Loucy (cell line): ENCODE measurements at regions not wholly inside any gene's neighbourhood (a gene's known extent, or its start where the extent isn't known, plus 50 kb on each side); places are given as distances from the start of the nearest gene placed in this dataset.

Source experiments
- H2AFZ ChIP-seq: fragments of 200-600 bp; sonication (generic); 2 replicates; pipeline ENCODE4 v1.6.0; 2016; ENCODE audit warnings: antibody characterized with exemption, mild to moderate bottlenecking, low read length, moderate library complexity
- H3F3A ChIP-seq: fragments of 200-600 bp; 2 replicates; pipeline ENCODE4 v1.6.0; 2016; ENCODE audit warnings: antibody characterized with exemption, low read depth, mild to moderate bottlenecking
- H3K27me3 ChIP-seq: fragments of 200-600 bp; sonication (generic); 2 replicates; pipeline ENCODE4 v1.6.1; 2014; ENCODE audit warnings: low read length, mild to moderate bottlenecking; ENCODE audit not compliant: insufficient read depth, poor library complexity, severe bottlenecking
- H3K36me3 ChIP-seq: fragments of 200-600 bp; sonication (generic); 2 replicates; pipeline ENCODE4 v1.6.1; 2016; ENCODE audit warnings: low read length; ENCODE audit not compliant: insufficient read depth
- H3K4me1 ChIP-seq: fragments of 200-600 bp; sonication (generic); 2 replicates; pipeline ENCODE4 v1.5.1; 2014; ENCODE audit warnings: low read length, mild to moderate bottlenecking; ENCODE audit not compliant: insufficient read depth, poor library complexity, severe bottlenecking
- H3K4me2 ChIP-seq: fragments of 200-600 bp; sonication (generic); 2 replicates; pipeline ENCODE4 v1.6.0; 2014; ENCODE audit warnings: antibody characterized with exemption, low read length, low read depth, mild to moderate bottlenecking; ENCODE audit not compliant: poor library complexity, severe bottlenecking
- H3K4me3 ChIP-seq: fragments of 200-600 bp; sonication (generic); 2 replicates; pipeline ENCODE4 v1.5.1; 2014; ENCODE audit warnings: low read length, mild to moderate bottlenecking, mixed read lengths; ENCODE audit not compliant: poor library complexity, severe bottlenecking
- H3K79me2 ChIP-seq: fragments of 200-600 bp; sonication (generic); 2 replicates; pipeline ENCODE4 v1.6.1; 2014; ENCODE audit warnings: low read length; ENCODE audit not compliant: insufficient read depth
- H3K9ac ChIP-seq: fragments of 200-600 bp; sonication (generic); 2 replicates; pipeline ENCODE4 v1.6.0; 2014; ENCODE audit warnings: mild to moderate bottlenecking, low read depth, low read length, moderate library complexity; ENCODE audit not compliant: poor library complexity, severe bottlenecking
- H3K9me2 ChIP-seq: fragments of 200-600 bp; sonication (generic); replicated peaks from 2 replicates; pipeline ENCODE4 v1.6.1; 2016; ENCODE audit warnings: low read depth, low read length, mixed read lengths
- H3K9me3 ChIP-seq: fragments of 200-600 bp; sonication (generic); 2 replicates; pipeline ENCODE4 v1.6.1; 2014; ENCODE audit warnings: mild to moderate bottlenecking, antibody characterized with exemption, low read length, low read depth; ENCODE audit not compliant: insufficient read depth
- H4K20me1 ChIP-seq: fragments of 200-600 bp; sonication (generic); 2 replicates; pipeline ENCODE4 v1.6.0; 2014; ENCODE audit warnings: antibody characterized with exemption, low read length, mild to moderate bottlenecking; ENCODE audit not compliant: insufficient read depth, poor library complexity, severe bottlenecking
- EZH2phosphoT487 ChIP-seq: fragments of 200-600 bp; IDR thresholded peaks from 2 replicates; pipeline ENCODE4 v1.6.1; 2018; ENCODE audit warnings: antibody characterized with exemption, mild to moderate bottlenecking, moderate library complexity, borderline replicate concordance
- TF ChIP-seq, protein P1 (sequence below): fragments of 200-600 bp; sonication (generic); conservative IDR thresholded peaks from 2 replicates; pipeline ENCODE4 v1.5.1; 2014; ENCODE audit warnings: mild to moderate bottlenecking, antibody characterized with exemption, low read length

DNA sequence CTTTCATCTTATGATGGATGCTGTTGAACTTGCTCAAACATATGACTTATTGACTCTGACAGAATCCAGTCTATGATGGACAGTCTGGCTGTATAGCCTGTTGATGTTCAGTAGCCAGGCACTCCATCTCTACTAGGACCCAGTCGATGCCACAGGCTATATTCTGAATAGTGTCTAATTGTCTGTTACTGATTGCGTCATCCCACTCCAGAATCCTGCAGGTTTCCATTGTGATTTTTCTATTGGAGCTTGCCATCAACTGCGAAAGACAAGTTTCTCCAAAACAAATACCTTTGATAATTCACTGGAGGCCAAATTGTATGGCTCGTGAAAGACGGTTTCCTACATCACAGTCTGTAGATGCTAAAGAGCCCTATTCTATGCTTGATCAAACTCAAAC, 481.7 kb upstream of the CHORDC1 start:
- no peak overlapping the region for H3K4me3 ChIP-seq
- no peaks in the 10 kb centered on the region for H3K9me2 ChIP-seq
- H3K9ac ChIP-seq = no peak overlapping the region
- no peaks in the 10 kb centered on the region for H3K4me1 ChIP-seq
- H3K4me2 ChIP-seq = no peak overlapping the region
- TF ChIP-seq, protein P1, sequence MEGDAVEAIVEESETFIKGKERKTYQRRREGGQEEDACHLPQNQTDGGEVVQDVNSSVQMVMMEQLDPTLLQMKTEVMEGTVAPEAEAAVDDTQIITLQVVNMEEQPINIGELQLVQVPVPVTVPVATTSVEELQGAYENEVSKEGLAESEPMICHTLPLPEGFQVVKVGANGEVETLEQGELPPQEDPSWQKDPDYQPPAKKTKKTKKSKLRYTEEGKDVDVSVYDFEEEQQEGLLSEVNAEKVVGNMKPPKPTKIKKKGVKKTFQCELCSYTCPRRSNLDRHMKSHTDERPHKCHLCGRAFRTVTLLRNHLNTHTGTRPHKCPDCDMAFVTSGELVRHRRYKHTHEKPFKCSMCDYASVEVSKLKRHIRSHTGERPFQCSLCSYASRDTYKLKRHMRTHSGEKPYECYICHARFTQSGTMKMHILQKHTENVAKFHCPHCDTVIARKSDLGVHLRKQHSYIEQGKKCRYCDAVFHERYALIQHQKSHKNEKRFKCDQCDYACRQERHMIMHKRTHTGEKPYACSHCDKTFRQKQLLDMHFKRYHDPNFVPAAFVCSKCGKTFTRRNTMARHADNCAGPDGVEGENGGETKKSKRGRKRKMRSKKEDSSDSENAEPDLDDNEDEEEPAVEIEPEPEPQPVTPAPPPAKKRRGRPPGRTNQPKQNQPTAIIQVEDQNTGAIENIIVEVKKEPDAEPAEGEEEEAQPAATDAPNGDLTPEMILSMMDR = no peak
- TF ChIP-seq EZH2phosphoT487 = no peak
- H3K79me2 ChIP-seq = no peaks in the 10 kb centered on the region
- no peak overlapping the region for H2AFZ ChIP-seq
- H3K36me3 ChIP-seq = no peaks in the 10 kb centered on the region
- H4K20me1 ChIP-seq = no peaks in the 10 kb centered on the region
- no peaks in the 10 kb centered on the region for H3F3A ChIP-seq
- no peaks in the 10 kb centered on the region for H3K27me3 ChIP-seq
- no peaks in the 10 kb centered on the region for H3K9me3 ChIP-seq

DNA sequence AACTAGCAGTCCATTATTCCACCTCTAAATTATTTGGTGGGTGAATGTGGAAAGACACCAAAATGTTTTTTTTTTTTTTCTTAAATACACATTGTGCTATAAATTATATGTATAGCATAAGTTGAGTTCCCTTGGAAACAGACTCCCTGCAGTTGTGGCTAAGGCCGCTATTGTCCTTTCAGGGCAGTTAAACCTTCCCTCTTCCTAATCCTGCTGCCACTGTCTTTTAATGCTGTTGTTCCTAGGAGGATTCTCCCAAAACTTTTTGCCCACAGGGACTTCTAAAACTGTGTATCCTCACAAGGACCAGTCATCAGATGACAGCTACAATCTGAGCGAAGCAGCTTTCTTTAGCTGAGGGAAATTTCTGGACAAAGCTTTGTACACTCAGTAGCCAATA, 478.9 kb upstream of the CHORDC1 start:
- Histone ChIP-seq H3K9ac (no peak overlapping the region), H3K4me3 (no peak overlapping the region), H3K4me1 (no peaks in the 10 kb centered on the region), H3K27me3 (no peaks in the 10 kb centered on the region), H3K79me2 (no peaks in the 10 kb centered on the region), H3K4me2 (no peak overlapping the region), H3K9me3 (no peaks in the 10 kb centered on the region), H3K9me2 (no peaks in the 10 kb centered on the region), H3K36me3 (no peaks in the 10 kb centered on the region), H3F3A (no peaks in the 10 kb centered on the region), H4K20me1 (no peaks in the 10 kb centered on the region), H2AFZ (no peak overlapping the region)
- TF ChIP-seq, protein P1 = no peak
- no peak for TF ChIP-seq EZH2phosphoT487

DNA sequence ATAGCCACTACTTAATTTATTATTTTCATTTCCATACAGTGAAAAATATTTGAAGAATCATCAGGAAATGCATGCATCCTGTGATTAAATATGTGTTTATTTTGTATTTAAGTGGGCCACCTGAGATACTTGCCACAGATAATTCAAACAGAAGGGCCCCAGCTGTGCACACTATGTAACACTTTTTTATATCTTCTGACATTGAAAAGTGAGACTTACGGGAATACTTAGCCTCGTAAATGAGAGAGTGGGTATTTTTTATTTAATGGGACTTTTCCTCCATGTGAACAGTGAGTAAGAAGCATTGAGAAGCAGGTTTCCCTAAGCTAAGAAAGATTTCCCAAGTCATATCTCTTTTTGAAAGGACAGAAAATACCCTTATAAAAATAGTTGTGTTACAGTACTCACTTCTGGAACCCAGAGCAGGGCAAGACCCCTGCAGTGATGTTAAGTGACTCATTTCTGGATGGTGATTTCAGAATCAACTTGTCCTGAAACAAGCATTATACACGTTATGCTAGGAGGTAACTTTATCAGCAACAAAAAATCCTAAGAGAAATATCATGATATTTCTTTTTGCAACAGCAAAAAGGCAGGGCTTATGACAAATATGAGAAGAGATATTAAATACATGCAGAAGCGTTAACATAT, 478.1 kb upstream of the CHORDC1 start:
- H3K9me3 ChIP-seq = no peaks in the 10 kb centered on the region
- H3K4me1 ChIP-seq = no peaks in the 10 kb centered on the region
- H3K36me3 ChIP-seq = no peaks in the 10 kb centered on the region
- H3K79me2 ChIP-seq = no peaks in the 10 kb centered on the region
- no peaks in the 10 kb centered on the region for H4K20me1 ChIP-seq
- H3K9me2 ChIP-seq = no peaks in the 10 kb centered on the region
- no peak overlapping the region for H3K9ac ChIP-seq
- TF ChIP-seq EZH2phosphoT487 = no peak
- TF ChIP-seq, protein P1 = no peak
- no peaks in the 10 kb centered on the region for H3F3A ChIP-seq
- no peak overlapping the region for H2AFZ ChIP-seq
- no peak overlapping the region for H3K4me2 ChIP-seq
- no peaks in the 10 kb centered on the region for H3K27me3 ChIP-seq
- H3K4me3 ChIP-seq = no peak overlapping the region
